GM11168 (cell line): ENCODE measurements at regions not wholly inside any gene's neighbourhood (a gene's known extent, or its start where the extent isn't known, plus 50 kb on each side); places are given as distances from the start of the nearest gene placed in this dataset.
"Not testable (repeated sequence)": the region's sequence is repeated elsewhere in the genome, so short reads cannot be mapped to it uniquely, and the experiment has no call there.

ENCODE experiments used
- in situ Hi-C: fragments of 300-500 bp; cut with MboI; formaldehyde crosslinking; loops from one replicate; pipeline ENCODE4 v1.12.0; 2022; ENCODE audit warnings: low sequenced_read_pairs; ENCODE audit not compliant: unreplicated experiment

DNA sequence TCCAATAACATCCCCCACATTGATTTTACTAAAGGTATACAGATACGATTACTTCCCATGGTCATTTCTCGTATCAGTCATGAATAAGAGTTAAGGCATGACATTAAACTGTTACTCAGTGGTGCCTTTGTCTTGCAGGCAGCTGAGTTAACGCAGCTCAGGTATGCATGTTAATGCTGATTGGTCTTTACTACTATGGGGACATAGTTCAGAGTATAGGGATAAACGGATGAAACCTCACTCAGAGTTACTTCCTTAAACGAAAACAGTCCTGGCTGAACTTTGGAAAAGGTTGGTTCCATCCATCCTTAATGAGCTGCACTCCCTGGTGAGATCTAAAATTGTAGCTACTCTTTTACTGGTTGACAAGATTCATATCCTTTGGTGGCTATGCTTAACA is 87.0 kb downstream of the ACTL7B start:
- in situ Hi-C loops = loop anchor here (25.0 kb wide), 2 partner anchors 306 to 1306 kb away; no protein-coding TSS in a partner anchor

DNA sequence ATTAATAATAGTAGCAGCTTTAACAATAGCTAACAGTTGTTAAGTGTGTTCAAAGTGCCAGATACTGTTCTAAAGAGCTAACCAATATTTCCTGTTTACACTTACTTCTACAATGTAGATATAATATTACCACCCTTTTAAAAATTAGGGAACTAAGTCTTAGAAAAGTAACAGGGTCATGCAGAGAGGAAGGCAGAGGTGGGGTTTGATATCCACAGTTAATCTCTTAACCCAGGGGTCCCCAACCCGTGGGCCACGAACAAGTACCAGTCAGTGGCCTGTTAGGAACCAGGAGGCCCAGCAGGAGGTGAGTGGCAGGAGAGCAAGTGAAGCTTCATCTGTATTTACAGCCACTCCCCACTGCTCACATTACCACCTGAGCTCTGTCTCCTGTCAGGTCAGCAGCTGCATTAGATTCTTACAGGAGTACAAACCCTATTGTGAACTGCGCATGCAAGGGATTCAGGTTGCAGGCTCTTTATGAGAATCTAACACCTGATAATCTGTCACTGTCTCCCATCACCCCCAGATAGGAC is 89.1 kb downstream of the ACTL7B start:
- in situ Hi-C loops = loop anchor here (25.0 kb wide), 2 partner anchors 304 to 1304 kb away; no protein-coding TSS in a partner anchor

DNA sequence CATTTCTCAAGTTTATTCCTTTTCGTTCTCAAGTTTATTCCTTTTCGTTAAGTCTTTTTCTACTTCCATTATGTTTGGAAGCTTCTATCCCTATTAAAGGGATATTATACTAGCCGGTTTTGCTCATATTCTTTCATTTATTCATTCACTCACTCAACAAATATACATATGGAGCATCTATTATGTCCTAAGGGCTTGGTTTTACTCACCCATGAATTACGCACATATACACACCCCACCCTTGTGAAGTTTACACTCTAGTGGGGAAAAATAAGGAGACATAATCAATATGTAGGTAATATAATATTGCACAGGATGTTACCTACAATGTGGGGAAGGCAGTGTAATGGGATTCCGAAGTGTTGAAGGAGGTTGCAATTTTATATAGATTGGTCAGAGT is 90.5 kb downstream of the ACTL7B start:
- in situ Hi-C loops = loop anchor here (25.0 kb wide), 2 partner anchors 303 to 1303 kb away; no protein-coding TSS in a partner anchor

DNA sequence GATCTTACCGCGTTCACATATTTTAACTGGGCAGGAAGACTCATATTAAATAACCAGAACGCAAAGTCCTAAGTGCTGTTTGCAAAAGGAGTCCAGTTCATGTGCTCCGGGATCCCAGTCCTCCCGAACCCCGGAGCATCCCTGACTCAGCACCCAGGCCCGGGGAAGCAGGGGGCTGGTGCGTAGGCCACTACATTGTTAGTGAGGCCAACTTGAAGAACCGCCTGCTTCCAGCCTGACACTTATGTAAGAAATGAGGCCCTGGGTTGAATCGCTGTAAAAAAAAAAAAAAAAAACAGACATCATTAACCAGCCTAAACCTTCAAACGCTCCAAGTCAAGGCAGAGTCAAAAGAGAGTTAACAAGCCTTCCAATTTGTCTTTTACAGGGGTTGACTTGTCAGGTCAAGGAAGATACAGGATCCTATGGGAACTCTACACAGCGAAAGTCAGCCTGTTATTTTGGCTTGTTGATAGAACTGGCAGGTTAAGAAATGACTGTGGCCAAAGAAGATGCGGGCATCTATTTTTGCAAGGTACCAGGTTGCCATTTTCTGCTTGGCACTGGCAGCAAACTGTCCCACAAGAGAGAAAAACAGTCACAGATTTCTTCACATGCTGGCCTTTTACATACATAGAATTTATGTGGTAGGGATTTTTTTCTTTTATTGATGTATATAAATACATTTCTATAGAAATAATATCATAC is 93.3 kb downstream of the ACTL7B start:
- in situ Hi-C loops = loop anchor here (25.0 kb wide), 2 partner anchors 300 to 1300 kb away; no protein-coding TSS in a partner anchor

DNA sequence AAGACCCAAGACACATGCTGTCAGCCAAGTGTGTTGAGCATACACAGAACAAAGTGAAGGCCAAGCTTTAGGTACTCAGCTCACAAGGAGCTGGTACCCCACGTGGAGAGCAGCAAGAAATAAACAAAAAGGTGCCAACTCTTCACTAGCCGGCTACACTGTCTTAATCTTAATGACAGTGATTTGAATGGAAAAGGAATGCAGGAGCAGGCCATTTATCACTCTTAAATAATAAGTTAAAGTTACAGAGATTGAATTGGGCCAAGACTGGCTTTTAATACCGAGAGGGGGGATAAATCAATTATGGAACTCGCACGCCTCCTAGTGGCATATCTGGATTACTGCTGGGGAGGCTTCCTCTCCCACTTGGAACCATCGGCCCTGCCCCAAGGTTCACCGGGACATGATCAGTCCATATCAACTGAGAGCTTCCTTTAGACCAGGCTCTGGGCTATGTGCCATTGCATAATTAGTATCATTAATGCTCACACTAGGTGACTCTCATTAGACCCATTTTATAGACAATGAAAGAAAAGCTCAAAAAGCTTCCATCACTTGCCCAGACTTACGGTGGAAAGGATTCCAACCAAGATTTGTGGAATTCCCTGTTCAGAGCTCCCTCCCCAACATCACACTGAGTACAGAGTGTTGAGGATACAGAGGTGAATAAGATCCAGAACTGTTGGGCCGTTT is 94.0 kb downstream of the ACTL7B start:
- in situ Hi-C loops = loop anchor here (25.0 kb wide), 2 partner anchors 300 to 1300 kb away; no protein-coding TSS in a partner anchor

DNA sequence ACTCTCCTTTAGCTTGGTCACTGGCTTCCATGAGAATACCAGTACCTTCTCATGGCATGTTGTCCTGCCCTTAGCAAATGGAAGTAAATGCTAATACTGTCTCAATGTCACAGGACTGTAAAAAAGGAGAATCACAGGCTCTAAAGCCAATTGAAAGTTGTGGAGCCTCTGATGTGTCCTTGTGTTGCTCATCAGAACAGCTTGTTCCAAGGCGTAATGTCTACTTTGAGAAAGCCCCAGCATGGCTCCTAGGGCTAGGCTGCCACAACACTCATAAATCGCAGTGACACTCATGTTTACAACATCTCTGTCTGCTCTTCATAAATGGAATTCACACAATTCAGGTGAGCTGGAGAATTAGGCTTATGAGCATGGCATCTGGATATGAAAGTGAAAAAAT is 94.9 kb downstream of the ACTL7B start:
- in situ Hi-C loops = loop anchor here (25.0 kb wide), 2 partner anchors 299 to 1299 kb away; no protein-coding TSS in a partner anchor

DNA sequence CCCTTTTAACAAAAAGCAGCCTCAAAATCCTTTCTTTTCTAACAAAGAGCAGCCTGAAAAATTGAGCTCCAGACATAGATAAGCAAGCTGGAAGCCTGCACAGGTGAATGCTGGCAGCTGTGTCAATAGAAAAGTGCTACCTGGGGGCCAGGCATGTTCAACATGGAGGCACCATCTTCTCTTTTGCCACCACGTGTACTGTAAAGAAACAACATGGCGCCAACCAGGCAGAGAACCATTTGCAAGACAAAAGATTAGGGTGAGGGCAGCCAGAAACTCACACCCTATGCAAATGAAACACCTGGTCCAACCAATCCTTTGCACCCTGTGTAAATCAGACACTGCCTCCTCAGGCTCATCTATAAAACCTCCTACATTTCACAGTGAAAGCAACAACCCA is 96.0 kb downstream of the ACTL7B start:
- in situ Hi-C loops = loop anchor here (25.0 kb wide), 2 partner anchors 298 to 1298 kb away; no protein-coding TSS in a partner anchor

DNA sequence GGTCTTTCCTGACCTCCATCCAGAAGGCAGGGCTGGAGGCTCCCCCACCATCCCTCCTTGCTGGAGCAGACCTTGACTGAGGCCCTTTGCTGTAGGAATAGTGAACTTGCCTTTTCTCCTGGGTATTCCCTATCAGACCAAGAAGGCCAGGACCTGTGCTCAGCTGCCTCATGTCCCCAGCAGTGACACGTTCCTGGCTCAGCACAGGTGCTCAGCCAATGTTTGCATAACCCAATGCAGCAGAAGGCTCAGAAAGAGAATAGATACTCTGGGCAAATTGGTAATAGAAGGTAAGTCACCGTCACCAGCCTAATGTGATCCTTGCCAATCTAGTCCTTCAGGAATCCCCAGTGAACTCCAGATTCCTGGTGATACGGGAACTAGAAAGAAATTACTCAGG is 96.4 kb downstream of the ACTL7B start:
- in situ Hi-C loops = loop anchor here (25.0 kb wide), 2 partner anchors 297 to 1297 kb away; no protein-coding TSS in a partner anchor

DNA sequence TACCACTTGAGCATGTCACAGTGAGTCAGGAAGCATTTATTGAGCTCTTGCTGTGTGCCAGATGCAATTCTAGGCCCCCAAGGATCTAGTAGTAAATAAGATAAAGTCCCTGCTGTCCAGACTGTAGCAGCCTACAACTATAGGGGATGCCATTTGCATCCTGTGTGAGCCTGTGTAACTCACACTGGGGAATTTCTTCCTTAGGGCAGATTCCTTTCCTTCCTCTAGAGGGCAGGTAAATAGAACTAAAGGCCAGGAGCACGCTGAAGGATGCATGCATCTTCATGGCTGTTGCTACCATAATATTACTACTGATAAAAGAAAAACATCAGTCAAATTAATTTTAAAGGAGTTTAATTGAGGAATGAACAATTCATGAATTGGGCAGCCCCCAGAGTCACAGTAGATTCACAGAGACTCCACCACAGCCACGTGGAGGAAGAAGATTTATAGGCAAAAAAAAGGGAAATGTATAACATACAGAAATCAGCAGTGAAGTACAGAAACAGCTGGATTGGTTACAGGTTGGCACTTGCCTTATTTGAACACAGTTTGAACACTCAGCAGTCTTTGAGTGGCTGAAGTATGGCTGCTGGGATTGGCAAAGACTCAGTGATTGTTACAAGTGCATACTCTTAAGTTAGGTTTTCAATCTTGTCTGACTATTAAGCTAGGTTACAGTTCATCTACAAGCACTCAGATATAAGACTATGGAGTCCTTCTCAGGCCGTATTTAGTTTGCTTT is 98.9 kb downstream of the ACTL7B start:
- in situ Hi-C loops = loop anchor here (25.0 kb wide), 2 partner anchors 295 to 1295 kb away; no protein-coding TSS in a partner anchor

DNA sequence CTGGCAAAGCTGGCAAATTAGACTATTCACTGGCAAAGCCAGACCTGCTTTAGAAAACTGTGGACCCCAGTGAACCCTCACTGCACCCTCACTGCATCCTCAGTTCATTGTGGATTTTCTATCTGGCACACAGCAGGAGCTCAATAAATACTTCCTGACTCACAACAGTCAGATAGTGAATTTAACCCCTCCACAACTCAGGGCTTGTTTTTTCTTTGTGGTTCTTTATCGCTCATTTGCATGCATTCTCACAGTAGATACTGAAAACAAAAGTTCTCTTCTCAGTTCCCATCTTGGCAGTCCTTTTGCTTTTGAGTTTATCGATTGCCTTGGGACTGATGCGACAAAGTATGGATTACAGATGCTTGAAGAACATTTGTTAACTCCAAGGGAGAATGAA is 99.8 kb downstream of the ACTL7B start:
- in situ Hi-C loops = loop anchor here (25.0 kb wide), 2 partner anchors 294 to 1294 kb away; no protein-coding TSS in a partner anchor

DNA sequence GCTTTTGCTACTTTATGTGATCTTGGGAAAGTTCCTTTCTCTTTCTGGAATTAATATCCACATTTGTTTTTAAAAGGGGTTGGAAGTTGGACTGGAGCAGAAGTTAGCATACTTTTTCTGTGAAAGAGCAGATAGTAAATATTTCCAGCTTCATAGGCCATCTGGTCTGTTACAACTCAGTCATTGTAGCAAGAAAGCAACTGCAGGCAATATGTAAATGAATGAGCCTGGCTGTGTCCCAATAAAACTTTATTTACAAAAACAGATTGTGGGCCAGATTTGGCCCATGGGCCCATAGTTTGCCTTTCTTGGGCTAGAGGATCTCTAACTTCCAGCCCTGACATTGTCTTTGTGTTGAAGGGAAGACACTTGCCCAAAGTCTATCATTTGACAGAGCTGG is 104.4 kb downstream of the ACTL7B start:
- in situ Hi-C loops = loop anchor here (25.0 kb wide), 2 partner anchors 289 to 1289 kb away; no protein-coding TSS in a partner anchor

DNA sequence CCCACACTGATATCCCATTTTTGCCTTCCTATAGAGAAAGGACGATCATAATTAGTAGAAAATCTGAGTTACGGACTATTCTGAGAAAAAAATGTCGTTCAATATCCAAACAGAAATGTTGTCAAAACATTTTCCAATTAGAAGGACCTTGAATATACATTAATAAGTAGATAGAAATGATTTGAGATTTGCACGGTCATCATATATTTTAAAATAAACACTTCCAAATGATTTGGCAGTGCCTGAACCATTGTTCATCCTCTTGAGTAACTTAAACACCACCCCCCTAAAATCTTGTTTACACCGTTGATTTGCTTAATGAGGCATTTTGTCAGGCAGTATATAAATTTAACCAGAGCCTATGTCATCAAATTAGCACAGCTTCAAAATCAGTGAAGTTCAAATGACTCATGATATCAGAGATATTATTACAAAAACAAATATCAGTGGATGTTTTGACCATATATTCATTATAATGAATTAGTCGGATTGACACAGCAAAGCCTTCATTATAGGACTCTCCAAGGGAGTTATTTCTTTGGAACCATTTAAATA is 105.0 kb downstream of the ACTL7B start:
- in situ Hi-C loops = loop anchor here (25.0 kb wide), 2 partner anchors 288 to 1288 kb away; no protein-coding TSS in a partner anchor

DNA sequence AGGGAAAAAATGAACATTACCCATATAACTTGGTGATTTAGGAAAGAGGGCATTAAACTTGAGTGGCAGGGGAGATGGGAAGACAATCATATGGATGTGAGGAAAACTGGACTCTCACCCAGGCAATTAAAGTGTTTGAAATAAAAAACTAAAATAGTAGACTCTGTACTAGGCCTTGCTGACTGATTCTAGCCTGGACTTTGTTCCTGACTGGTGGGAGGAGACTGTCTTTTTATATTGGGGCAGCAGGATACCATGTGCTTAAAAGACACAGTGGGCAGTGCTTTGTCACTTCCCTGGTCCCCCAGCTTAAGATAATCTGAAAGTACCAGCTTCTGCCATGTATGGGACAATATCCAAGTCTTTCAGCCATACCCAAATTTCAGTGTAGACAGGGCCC is 107.0 kb downstream of the ACTL7B start:
- in situ Hi-C loops = no loop called here

DNA sequence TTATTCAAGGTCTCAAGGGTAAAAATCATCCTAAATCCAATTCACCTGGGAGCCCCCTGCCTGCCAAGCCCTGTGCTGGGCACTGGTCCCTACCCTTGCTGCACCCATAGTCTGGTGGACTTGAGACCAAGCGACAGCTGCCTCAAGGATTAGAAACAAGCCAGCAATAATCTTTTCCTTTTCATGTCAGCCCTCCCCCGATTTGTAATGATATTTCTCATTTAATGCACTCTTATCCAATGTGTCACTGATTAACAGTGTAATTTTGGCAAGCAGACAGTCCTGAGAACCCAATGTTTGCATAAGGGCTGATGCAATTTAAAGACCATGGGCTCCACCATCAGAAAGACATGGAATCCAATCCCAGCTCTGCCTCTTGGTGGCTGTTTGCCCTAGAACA is 108.9 kb downstream of the ACTL7B start:
- in situ Hi-C loops = no loop called here

DNA sequence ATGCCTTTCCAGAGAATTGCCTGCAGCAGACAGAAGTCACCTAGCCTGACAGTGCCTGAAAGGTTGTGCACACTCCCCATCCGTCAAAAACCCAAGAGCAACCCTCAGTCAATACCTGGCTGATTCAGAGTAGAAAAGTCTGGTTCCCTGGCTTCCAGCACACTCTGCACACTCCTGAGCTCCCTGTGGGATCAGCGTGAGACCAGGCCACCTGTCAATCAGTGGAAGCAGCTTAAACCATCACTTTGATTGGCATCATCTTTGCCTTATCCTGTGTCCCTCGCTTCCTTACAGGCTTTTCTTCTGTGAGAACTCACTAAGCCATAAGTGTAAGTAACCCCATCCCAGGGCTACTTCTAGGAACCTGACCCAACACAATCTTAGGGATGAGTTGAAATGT is 109.8 kb downstream of the ACTL7B start:
- in situ Hi-C loops = no loop called here

DNA sequence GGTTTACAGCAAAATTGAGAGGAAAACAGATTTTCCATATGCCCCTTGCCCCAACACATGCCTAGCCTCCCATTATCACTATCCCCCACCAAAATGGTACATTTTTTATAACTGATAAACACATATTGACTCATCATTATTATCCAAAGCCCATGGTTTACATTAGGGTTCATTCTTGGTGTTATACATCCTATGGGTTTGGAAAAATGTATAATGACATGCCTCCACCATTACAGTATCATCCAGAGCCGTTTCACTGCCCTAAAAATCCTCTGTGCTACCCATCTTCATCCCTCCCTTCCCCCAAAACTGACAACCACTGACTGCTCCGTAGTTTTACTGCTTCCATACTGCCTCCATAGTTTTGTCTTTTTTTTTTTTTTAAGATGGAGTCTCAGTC is 111.1 kb downstream of the ACTL7B start:
- in situ Hi-C loops = no loop called here

DNA sequence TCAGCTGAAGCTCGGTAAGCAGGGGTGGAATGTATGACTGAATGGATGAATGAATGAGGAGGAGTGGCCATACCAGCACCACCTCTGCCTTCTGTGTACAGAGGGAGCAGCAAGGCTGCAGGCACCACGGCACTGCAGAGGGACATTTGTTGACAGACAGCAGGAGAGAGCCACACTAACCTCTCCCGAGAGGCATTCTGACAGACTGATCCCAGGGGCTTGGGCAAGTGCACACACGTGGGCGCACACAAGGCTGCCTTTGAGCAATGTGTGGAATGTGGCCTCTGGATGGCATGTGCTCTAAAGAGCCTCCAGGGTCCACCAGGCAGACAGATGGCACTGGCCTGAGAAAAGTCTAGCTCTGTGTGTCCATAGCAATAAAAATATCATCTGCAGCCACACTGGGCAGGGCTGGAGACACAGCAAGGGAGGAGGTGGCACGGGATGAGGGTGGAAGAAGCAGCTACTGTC is 111.8 kb downstream of the ACTL7B start:
- in situ Hi-C loops = no loop called here

DNA sequence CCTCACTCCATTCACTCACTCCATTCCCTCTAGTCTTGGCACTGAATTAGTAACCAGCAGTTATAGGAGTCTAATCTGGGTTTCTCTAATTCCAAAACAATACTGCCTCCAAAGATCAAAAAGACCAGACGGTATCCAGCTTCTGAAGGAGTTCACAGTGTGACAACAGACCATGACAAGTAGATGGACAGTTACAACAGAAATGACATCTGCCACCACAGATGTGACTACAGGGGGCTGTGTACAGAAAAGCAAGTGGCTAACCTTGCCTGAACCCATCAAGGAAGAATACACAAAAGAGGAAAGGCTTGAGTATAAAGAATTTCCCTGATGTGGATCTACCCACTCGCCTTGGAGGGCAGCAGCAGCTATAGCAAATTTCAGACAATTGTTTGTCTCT is 112.4 kb downstream of the ACTL7B start:
- in situ Hi-C loops = no loop called here

DNA sequence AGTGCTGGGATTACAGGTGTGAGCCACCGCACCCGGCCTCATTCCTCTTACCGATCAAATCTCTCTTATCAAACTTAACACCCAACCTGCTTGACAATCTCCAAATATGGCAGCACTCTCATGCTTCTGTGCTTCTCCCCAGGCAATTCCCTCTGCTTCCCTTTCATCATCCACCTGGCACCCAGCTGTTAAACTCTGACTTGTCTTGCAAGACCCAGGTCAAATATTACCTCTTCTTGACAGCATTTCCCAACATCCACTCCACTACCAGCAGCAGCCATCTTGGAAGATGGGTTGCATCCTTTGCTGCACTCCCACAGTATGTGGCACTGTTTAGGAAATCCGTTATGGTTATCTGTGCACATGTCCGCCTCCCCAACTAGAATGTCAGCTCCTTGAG is 113.6 kb downstream of the ACTL7B start:
- in situ Hi-C loops = no loop called here

DNA sequence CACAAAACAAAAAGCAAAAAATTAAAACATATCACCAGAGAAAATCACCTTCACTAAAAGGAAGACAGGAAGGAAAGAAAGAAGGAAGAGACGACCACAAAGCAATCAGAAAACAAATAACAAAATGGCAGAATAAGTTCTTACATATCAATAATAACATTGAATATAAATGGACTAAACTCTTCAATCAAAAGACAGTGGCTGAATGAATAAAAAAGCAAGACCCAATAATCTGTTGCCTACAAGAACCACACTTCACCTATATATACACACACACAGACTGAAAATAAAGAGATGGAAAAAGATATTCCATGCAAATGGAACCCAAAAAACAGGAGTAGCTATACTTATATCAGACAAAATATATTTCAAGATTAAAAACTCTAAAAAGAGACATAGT is 124.5 kb downstream of the ACTL7B start:
- in situ Hi-C loops = not testable (repeated sequence)
